ENCODE measurements at regions not wholly inside any gene's neighbourhood (a gene's known extent, or its start where the extent isn't known, plus 50 kb on each side); places are given as distances from the start of the nearest gene placed in this dataset.

- in situ Hi-C loops (cut with MboI; ENCODE audit: low pct_unique_long_range_greater_than_20kb, low sequenced_read_pairs, unreplicated experiment): no loop called here
- TF ChIP-seq, protein P1, sequence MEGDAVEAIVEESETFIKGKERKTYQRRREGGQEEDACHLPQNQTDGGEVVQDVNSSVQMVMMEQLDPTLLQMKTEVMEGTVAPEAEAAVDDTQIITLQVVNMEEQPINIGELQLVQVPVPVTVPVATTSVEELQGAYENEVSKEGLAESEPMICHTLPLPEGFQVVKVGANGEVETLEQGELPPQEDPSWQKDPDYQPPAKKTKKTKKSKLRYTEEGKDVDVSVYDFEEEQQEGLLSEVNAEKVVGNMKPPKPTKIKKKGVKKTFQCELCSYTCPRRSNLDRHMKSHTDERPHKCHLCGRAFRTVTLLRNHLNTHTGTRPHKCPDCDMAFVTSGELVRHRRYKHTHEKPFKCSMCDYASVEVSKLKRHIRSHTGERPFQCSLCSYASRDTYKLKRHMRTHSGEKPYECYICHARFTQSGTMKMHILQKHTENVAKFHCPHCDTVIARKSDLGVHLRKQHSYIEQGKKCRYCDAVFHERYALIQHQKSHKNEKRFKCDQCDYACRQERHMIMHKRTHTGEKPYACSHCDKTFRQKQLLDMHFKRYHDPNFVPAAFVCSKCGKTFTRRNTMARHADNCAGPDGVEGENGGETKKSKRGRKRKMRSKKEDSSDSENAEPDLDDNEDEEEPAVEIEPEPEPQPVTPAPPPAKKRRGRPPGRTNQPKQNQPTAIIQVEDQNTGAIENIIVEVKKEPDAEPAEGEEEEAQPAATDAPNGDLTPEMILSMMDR (IDR thresholded peaks at IDR 0.05; ENCODE audit: extremely low read depth, insufficient read depth, missing control alignments): no peak
- DNase-seq (ENCODE audit: low spot score): no peak
Measured at GRCh38 chr13:86445206-86445605, 646.0 kb upstream of the SLITRK6 start.

DNA sequence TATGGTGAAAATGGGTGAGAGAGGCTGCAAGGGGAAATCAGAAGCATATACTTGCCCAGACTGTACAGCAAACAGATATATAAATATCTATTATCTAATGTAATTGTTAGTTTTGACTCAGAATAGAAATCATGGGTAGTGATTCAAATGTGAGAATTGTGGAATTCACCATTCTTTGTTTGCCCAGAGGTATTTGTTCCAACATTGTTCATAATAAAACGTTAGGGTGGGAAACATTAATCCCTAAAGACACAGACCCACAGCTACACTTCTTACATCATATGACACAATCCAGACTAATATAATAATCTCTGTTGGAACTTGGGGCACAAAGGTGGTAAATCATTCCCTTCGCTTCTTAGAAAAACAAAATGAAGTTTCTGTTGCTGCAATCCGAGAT is 646.5 kb upstream of the SLITRK6 start:
- DNase-seq (ENCODE audit: low spot score): no peak
- TF ChIP-seq, protein P1 (IDR thresholded peaks at IDR 0.05; ENCODE audit: extremely low read depth, insufficient read depth, missing control alignments): no peak
- in situ Hi-C loops (cut with MboI; ENCODE audit: low pct_unique_long_range_greater_than_20kb, low sequenced_read_pairs, unreplicated experiment): no loop called here

GRCh38 chr13:86446311-86446710 is 647.1 kb upstream of the SLITRK6 start:
- in situ Hi-C loops (cut with MboI; ENCODE audit: low pct_unique_long_range_greater_than_20kb, low sequenced_read_pairs, unreplicated experiment): no loop called here
- TF ChIP-seq, protein P1 (IDR thresholded peaks at IDR 0.05; ENCODE audit: extremely low read depth, insufficient read depth, missing control alignments): no peak

DNA sequence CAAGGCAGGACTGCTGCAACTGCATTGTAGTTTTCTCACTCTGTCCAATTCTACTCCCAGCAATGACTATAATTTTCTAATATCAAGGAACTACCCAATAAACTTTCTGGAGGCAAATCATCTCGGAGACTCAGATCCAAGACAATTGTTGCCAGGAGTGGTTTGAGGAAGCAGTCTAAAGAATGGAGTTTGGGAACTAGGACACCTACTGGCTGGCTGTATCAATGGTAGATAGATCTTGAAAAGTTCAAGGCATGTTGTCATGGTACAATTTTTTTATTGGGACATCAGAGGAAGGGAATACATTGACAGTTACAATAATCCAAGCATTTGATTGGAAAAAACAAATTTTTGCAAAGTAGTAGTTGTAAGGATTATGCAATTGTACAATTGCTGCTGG is 648.3 kb upstream of the SLITRK6 start:
- no peak for DNase-seq (ENCODE audit: low spot score)
- in situ Hi-C loops (cut with MboI; ENCODE audit: low pct_unique_long_range_greater_than_20kb, low sequenced_read_pairs, unreplicated experiment): no loop called here
- TF ChIP-seq, protein P1 (IDR thresholded peaks at IDR 0.05; ENCODE audit: extremely low read depth, insufficient read depth, missing control alignments): no peak

More at GRCh38 chr13:86446311-86446710, 647.1 kb upstream of the SLITRK6 start:
- DNase-seq (ENCODE audit: low spot score): no peak

DNA sequence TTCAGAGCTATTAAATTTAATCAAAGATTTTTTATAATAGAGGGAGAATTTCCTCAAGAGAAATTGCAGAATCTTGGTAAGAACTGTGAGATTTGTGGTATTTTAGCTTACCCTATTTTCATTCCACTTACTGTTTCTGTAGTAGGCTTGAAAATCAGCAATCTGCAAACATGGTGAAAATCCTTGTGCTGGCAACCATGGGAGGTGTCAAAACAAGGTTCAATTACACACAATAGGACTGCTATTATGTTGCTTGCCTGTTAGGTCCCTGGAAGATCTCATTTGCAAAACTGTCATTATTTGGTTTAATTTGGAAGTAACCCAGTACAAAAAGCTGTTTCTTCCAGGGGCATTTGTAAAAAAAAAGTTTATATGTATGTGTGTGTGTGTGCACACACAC is 662.8 kb upstream of the SLITRK6 start:
- TF ChIP-seq, protein P1 (IDR thresholded peaks at IDR 0.05; ENCODE audit: extremely low read depth, insufficient read depth, missing control alignments): no peak
- no peak for DNase-seq (ENCODE audit: low spot score)
- in situ Hi-C loops (cut with MboI; ENCODE audit: low pct_unique_long_range_greater_than_20kb, low sequenced_read_pairs, unreplicated experiment): no loop called here

DNA sequence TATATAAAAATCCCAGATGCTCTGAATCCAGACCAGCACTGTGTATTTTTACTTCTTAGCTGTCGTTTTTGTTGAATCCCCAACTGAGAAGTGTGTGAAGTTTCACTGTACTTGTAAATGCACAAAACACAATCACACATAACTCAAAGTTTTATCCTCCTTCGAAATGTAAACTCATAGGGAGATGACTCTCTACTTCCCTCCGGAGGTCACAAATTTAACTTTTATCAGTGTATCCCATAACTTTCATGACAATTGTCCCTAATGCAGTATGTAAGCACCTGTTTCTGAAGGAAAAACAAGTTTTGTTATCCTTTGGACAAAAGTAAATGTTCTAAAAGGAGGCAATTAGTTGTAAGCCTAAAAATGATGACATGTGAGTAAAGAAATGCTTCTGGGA is 665.0 kb upstream of the SLITRK6 start:
- DNase-seq (ENCODE audit: low spot score): no peak
- in situ Hi-C loops (cut with MboI; ENCODE audit: low pct_unique_long_range_greater_than_20kb, low sequenced_read_pairs, unreplicated experiment): no loop called here

More for the DNA sequence above, 665.0 kb upstream of the SLITRK6 start:
- TF ChIP-seq, protein P1 (IDR thresholded peaks at IDR 0.05; ENCODE audit: extremely low read depth, insufficient read depth, missing control alignments): peak; percentile 12

Data from GM13977 (cell line).